ENCODE measurements at regions not wholly inside any gene's neighbourhood (a gene's known extent, or its start where the extent isn't known, plus 50 kb on each side); places are given as distances from the start of the nearest gene placed in this dataset.

- TF ChIP-seq CTCF (conservative IDR thresholded peaks at IDR 0.05 in 1 of 2, IDR thresholded peaks at IDR 0.05 in 1 of 2; ENCODE audit: extremely low read depth in 1 of 2, insufficient read depth in 1 of 2, low read depth in 1 of 2, low read length in 2 of 2) (no peak), EZH2 (IDR thresholded peaks at IDR 0.05; ENCODE audit: borderline replicate concordance, low read length) (no peak)
These were observed 987.0 kb downstream of the NTRK3 start for GRCh38 chr15:87269566-87269965.

All from mammary epithelial cell (primary cell).